Uterus (tissue), 3 donors: ENCODE measurements at regions not wholly inside any gene's neighbourhood (a gene's known extent, or its start where the extent isn't known, plus 50 kb on each side); places are given as distances from the start of the nearest gene placed in this dataset.

Experiments
- DNase-seq, 2 donors: peaks; one replicate each; pipeline ENCODE4 v3.0.0-alpha.2; 2019 to 2020
- H3K27ac ChIP-seq, 2 donors: fragments of 200-600 bp; sonication (generic); 1 replicate in 1 of 2; 2 replicates in 1 of 2; pipeline ENCODE4 v1.5.1; 2016 to 2018
- H3K27me3 ChIP-seq, 2 donors: fragments of 200-600 bp; sonication (generic); one replicate each; pipeline ENCODE4 v1.5.1; 2018 to 2019; ENCODE audit warnings: control low read depth in 1 of 2
- H3K36me3 ChIP-seq, 2 donors: fragments of 200-600 bp; sonication (generic); one replicate each; pipeline ENCODE4 v1.5.1; 2019; ENCODE audit warnings: control low read depth in 1 of 2
- H3K4me1 ChIP-seq, 2 donors: fragments of 200-600 bp; sonication (generic); one replicate each; pipeline ENCODE4 v1.5.1; 2018 to 2019; ENCODE audit warnings: control low read depth in 1 of 2
- H3K4me3 ChIP-seq, 2 donors: fragments of 200-600 bp; sonication (generic); 1 replicate in 1 of 2; 2 replicates in 1 of 2; pipeline ENCODE4 v1.5.1; 2018 to 2019; ENCODE audit warnings: mild to moderate bottlenecking in 1 of 2
- H3K9me3 ChIP-seq, 2 donors: fragments of 200-600 bp; sonication (generic); one replicate each; pipeline ENCODE4 v1.5.1; 2019; ENCODE audit warnings: control low read depth in 1 of 2
- POLR2A ChIP-seq, 2 donors: fragments of 450-650 bp; IDR thresholded peaks; one replicate each; pipeline ENCODE4 v1.6.1; 2016; ENCODE audit warnings: antibody characterized with exemption in 2 of 2, mild to moderate bottlenecking in 1 of 2, moderate library complexity in 1 of 2
- intact Hi-C: fragments of 100-400 bp; cut with DNase I; formaldehyde crosslinking; loops from one replicate; pipeline ENCODE4 v1.15.1; 2023; ENCODE audit warnings: low total_unique reads
- TF ChIP-seq, protein P1 (sequence below), 4 experiments: fragments of 200-600 bp in 2 of 4; fragments of 450-650 bp in 2 of 4; sonication (generic) in 2 of 4; IDR thresholded peaks; one replicate each; pipeline ENCODE4 v1.5.1; 2016 to 2019; ENCODE audit warnings: antibody characterized with exemption in 4 of 4, mild to moderate bottlenecking in 2 of 4, moderate library complexity in 1 of 4
- donor health status: DM: yes; HTN: yes; CAD: no.

DNA sequence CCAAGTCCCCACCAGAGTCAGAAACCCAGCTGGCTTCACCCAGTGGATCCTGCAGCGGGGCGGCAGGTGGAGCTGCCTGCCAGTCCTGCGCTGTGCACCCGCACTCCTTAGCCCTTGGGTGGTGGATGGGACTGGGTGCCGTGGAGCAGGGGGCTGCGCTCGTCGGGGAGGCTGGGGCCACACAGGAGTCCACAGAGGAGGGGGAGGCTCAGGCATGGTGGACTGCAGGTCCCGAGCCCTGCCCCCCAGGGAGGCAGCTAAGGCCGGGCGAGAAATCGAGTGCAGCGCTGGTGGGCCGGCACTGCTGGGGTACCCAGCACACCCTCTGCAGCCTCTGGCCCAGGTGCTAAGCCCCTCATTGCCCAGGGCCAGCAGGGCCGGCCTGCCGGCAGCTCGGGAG lies 144.6 kb upstream of the MGAT5 start:
- TF ChIP-seq POLR2A (IDR thresholded peaks at IDR 0.05): no peak
- TF ChIP-seq, protein P1, sequence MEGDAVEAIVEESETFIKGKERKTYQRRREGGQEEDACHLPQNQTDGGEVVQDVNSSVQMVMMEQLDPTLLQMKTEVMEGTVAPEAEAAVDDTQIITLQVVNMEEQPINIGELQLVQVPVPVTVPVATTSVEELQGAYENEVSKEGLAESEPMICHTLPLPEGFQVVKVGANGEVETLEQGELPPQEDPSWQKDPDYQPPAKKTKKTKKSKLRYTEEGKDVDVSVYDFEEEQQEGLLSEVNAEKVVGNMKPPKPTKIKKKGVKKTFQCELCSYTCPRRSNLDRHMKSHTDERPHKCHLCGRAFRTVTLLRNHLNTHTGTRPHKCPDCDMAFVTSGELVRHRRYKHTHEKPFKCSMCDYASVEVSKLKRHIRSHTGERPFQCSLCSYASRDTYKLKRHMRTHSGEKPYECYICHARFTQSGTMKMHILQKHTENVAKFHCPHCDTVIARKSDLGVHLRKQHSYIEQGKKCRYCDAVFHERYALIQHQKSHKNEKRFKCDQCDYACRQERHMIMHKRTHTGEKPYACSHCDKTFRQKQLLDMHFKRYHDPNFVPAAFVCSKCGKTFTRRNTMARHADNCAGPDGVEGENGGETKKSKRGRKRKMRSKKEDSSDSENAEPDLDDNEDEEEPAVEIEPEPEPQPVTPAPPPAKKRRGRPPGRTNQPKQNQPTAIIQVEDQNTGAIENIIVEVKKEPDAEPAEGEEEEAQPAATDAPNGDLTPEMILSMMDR (IDR thresholded peaks at IDR 0.05): no peak
- no peak for DNase-seq
- Histone ChIP-seq H3K9me3 (peaks cover 0 to 3% of the 10 kb centered on the region in 2 donors), H3K4me3 (no peak overlapping the region), H3K4me1 (no peaks in the 10 kb centered on the region), H3K27me3 (no peaks in the 10 kb centered on the region), H3K27ac (no peak overlapping the region), H3K36me3 (no peaks in the 10 kb centered on the region)
- intact Hi-C loops: no loop called here

DNA sequence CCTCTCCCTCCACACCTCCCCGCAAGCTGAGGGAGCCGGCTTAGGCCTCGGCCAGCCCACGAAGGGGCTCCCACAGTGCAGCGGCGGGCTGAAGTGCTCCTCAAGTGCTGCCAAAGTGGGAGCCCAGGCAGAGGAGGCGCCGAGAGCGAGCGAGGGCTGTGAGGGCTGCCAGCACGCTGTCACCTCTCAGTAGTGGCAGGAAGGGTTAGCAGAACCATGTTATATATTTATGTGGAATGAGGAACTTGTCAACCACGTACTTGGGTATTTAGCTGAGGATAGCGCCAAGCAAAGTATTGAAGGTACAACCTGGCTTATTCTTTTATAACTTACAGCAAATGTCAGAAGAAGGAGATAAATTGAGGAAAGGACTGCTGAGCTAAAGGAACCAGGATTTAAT lies 144.1 kb upstream of the MGAT5 start:
- intact Hi-C loops: no loop called here
- H3K9me3 ChIP-seq: peaks cover 0 to 3% of the 10 kb centered on the region in 2 donors

DNA sequence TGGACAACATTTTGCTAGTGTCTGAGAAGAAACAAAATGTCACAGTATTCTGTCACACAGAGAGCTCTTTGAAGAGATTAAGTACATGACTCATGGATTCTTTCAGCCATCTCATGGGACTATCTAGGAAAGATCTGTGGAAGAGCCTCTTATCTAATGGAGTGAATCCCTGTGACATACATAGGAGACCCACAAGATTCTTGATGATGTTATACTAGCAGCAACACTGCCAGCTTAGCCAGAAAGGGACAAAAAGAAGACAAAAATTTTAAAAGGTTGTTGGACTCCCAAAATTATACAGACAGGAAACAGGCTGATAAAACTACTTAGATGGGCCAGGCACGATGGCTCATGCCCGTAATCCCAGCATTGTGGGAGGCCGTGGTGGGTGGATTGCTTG lies 143.3 kb upstream of the MGAT5 start:
- Histone ChIP-seq H3K36me3 (no peaks in the 10 kb centered on the region), H3K4me3 (no peak overlapping the region), H3K27me3 (no peaks in the 10 kb centered on the region), H3K4me1 (no peaks in the 10 kb centered on the region), H3K9me3 (peaks cover 0 to 3% of the 10 kb centered on the region in 2 donors), H3K27ac (no peak overlapping the region)
- TF ChIP-seq, protein P1 (IDR thresholded peaks at IDR 0.05): no peak
- TF ChIP-seq POLR2A (IDR thresholded peaks at IDR 0.05): no peak
- DNase-seq: no peak
- intact Hi-C loops: no loop called here

More for the DNA sequence above, 144.1 kb upstream of the MGAT5 start:
- no peaks in the 10 kb centered on the region for H3K36me3 ChIP-seq
- no peak overlapping the region for H3K4me3 ChIP-seq
- TF ChIP-seq POLR2A (IDR thresholded peaks at IDR 0.05): no peak
- TF ChIP-seq, protein P1 (IDR thresholded peaks at IDR 0.05): no peak
- H3K4me1 ChIP-seq: no peaks in the 10 kb centered on the region
- no peaks in the 10 kb centered on the region for H3K27me3 ChIP-seq
- no peak for DNase-seq
- no peak overlapping the region for H3K27ac ChIP-seq

DNA sequence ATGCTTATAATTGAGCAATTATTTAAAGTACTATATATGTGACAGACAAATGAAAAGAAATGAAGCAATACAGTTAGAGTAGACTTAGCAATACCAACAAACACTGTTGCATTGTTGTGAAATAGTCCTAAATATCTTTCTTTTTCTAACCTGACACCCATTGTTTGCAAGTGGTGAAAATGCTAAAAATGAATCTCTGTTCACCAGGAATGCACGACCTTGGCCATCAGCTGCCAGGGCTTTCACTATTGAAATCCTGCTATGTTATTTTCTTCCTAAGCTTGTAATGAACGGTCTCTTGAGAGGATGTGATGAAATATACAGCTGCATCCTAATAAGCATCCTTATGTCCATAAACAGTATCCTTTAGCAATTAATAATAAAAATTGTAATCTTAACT lies 136.2 kb upstream of the MGAT5 start:
- no peak for TF ChIP-seq POLR2A (IDR thresholded peaks at IDR 0.05)
- TF ChIP-seq, protein P1 (IDR thresholded peaks at IDR 0.05): no peak
- Histone ChIP-seq H3K36me3 (no peaks in the 10 kb centered on the region), H3K4me3 (no peak overlapping the region), H3K27me3 (no peaks in the 10 kb centered on the region), H3K27ac (no peak overlapping the region), H3K4me1 (no peaks in the 10 kb centered on the region), H3K9me3 (no peaks in the 10 kb centered on the region)
- DNase-seq: no peak
- intact Hi-C loops: loop anchor here (5.0 kb wide), 1 partner anchor 295 kb away; no protein-coding TSS in a partner anchor

DNA sequence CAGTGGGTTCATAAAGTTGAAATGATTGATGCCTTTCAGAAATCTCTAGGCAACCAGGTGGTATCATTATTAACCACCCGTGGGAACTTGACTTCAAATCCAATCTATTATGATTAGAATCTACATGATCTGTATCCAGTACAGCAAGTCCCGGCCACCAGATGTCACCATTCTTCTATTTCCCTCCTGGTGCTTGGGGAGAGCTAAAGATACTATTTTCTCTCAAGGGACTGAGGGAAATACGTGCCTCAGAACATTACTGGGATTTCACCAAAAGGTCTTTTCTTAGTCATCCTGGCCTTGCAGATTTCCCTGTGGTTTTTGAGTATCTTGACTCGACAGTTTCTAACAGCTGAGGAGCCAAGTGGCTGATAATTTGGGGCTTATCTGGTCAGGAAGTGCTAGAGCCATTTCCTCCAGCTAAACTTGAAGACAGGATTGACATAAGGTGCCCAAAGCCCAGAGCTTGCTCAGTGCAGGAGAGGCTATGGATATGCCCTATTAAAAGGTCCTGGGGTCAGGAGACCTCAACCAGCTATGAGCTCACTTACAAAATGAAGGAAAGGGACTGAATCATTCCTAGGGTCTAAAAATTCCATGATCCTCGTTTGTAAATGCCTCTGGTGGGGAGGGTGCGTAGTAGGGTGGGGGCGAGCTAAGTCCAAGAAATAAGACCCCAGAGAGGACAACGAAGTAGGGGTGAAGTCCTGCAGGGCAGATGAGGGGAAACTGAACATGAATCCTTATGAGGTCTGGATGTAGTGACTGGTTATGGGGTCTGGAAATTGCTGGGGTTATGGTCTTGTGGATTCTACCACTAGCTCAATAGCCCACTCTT lies 135.4 kb upstream of the MGAT5 start:
- Histone ChIP-seq H3K9me3 (no peaks in the 10 kb centered on the region), H3K4me1 (no peaks in the 10 kb centered on the region), H3K27ac (peak overlapping the region; percentile 55 to 91), H3K36me3 (no peaks in the 10 kb centered on the region), H3K4me3 (no peak overlapping the region), H3K27me3 (no peaks in the 10 kb centered on the region)
- DNase-seq: peak; percentile 85 to 91
- intact Hi-C loops: loop anchor here (5.0 kb wide), 1 partner anchor 294 kb away; no protein-coding TSS in a partner anchor
- TF ChIP-seq POLR2A (IDR thresholded peaks at IDR 0.05): no peak
- TF ChIP-seq, protein P1 (IDR thresholded peaks at IDR 0.05): peak; percentile 72 to 89 (median 81)
